Activated CD4-positive, alpha-beta T cell treated with anti-CD3 and anti-CD28 coated beads for 24 hours (primary cell): ENCODE measurements at regions not wholly inside any gene's neighbourhood (a gene's known extent, or its start where the extent isn't known, plus 50 kb on each side); places are given as distances from the start of the nearest gene placed in this dataset.
"Not testable (repeated sequence)": the region's sequence is repeated elsewhere in the genome, so short reads cannot be mapped to it uniquely, and the experiment has no call there.

Source experiments
- DNase-seq, 2 donors: peaks; one replicate each; pipeline ENCODE4 v3.0.0-alpha.2; 2020; ENCODE audit warnings: low read depth in 2 of 2

GRCh38 chr3:109995377-109995776 is 658.0 kb upstream of the DPPA4 start:
- DNase-seq = no peak

- DNase-seq = not testable (repeated sequence)
Observed at GRCh38 chr3:110001905-110002304, 664.6 kb upstream of the DPPA4 start.

DNA sequence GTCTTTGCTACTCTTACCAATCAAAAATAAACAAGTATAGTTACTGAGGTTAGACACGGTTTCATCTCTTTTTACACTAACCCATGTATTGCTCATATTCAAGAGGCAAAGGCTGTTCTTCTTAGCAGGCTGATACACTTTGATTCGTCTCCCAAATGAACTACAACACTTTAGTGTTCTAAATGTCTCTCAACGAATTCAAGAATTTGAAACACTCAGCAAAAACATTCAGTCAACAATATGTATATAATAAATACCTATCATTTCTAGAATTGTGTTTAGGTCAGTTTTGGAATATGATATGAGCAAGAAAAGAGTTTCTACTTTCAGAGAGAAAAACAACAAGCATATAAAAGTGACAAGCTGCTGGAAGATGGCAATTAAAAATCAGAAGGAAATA is 669.6 kb upstream of the DPPA4 start:
- DNase-seq = no peak

GRCh38 chr3:110015231-110015963 is 678.1 kb upstream of the DPPA4 start:
- no peak for DNase-seq

- no peak for DNase-seq
Observed at GRCh38 chr3:110016235-110016815, 679.0 kb upstream of the DPPA4 start.

DNA sequence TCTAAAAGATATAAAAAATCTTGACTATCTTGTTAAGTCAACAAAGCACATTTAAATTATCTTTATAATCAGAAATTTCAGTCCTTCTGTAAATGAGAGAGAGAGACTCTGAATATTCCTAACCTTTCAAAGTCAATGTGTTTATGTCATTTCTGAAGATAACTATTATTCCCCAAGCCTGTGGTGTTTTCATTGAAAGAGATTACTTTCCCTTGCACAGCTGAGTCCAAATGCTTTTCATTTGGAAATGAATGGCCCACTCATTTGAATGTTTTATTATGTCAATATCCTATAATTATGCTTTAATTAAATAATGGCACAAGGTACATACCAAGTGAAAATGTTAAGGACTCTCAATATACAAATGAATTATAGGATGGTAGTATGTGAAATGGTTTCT is 680.0 kb upstream of the DPPA4 start:
- DNase-seq = no peak

DNA sequence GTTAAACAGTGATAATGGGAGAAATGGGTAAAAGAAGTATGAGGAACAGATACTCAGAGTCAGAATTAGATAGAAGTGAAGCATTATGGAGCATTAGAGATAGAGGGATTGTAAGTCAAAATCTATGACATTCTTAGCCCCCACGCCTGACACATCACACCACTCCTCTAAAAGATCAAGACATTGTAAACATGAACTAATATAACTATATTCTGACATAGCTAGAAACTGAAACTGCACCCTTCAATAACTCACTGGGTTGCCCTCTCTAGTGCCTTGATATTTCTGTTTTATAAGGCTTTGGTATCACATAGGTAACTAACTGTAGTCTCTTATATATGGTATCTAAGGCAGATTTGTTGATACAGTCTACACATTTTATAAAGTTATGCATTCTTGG is 684.3 kb upstream of the DPPA4 start:
- no peak for DNase-seq

DNA sequence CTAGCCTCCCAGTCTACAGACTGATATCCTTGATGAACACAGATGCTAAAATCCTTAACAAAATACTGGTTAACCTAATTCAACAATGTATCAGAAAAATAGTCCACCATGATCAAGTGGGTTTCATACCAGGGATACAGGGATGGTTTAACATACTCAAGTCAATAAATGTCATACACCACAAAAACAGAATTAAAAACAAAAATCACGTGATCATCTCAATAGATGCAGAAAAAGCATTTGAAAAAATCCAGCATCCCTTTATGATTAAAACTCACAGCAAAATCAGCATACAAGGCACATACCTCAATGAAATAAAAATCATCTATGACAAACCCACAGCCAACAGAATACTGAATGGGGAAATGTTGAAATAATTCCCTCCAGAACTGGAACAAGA is 685.7 kb upstream of the DPPA4 start:
- DNase-seq = not testable (repeated sequence)

GRCh38 chr3:110026421-110026820 is 689.1 kb upstream of the DPPA4 start:
- no peak for DNase-seq

DNA sequence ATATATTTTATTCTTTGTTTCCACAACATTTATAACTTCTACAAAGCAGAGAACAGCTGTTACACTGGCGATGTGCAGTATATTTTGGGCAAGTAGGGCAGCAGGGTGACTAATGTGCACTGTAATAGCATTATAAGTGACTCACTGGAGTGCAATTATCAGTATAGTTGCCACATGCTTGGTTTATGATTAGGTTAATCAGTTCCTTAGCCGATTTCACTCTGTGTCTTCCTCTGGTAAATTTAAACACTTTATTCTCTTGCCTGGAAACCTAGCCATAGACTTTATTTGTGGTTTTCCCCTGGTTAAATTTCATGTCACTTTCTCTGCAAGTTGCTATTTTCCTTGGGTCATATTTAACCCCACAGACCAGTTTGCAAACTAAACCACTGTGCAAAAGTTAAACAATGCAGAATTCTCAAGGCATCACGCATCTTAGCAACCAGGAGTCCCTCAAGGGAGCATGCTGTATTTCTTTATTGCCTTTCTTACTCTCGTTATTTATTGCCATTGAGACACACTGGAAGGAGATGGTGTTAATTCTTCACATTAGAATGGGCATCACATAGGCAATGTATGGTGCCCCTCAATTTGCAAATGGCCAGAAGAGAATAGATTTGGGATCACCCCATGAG is 690.2 kb upstream of the DPPA4 start:
- no peak for DNase-seq

- no peak for DNase-seq
Observed at GRCh38 chr3:110031975-110032374, 694.6 kb upstream of the DPPA4 start.

GRCh38 chr3:110059431-110059830 is 722.1 kb upstream of the DPPA4 start:
- no peak for DNase-seq

GRCh38 chr3:110062716-110063115 is 725.4 kb upstream of the DPPA4 start:
- DNase-seq = no peak

DNA sequence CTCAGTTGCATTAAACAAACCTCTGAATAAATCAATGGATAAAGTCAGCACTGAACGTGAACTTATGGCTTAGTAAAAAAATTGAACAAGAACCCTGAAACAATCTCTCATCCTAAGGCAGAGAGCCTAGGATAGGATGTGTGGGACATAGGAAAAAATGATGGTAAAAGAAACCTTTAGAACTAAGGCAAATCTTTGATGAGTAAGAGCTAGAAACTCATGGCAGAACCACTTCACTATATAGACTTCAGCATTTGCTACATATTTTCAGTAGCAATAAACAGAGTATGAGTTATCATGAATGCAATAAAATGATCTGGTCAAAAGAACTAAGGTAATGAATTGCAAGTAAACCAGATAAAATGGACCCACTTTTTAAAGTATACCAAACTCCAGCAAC is 725.8 kb upstream of the DPPA4 start:
- no peak for DNase-seq

GRCh38 chr3:110066206-110066605 is 728.9 kb upstream of the DPPA4 start:
- no peak for DNase-seq

- no peak for DNase-seq
Observed at GRCh38 chr3:110067527-110067926, 730.2 kb upstream of the DPPA4 start.

DNA sequence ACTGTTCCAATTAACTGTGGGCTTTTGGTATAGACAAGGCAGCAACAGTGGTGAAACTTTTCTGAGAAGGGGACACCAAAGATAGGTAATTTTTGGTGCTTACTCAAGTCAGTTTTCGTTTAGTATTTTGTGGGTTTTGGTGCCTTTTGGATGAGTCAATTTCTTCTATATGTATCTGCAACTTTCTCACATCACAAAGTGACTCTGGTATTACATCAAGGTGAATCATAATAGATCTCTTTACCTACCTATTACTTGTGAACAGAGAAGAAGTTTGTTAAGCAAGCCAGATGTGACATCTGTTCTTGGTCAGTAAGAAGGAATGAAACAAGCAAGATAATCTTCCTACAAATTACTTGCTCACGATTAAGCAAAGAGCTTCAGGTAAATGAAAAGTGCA is 732.4 kb upstream of the DPPA4 start:
- no peak for DNase-seq

- DNase-seq = no peak
Observed at GRCh38 chr3:110070161-110070916, 733.0 kb upstream of the DPPA4 start.

GRCh38 chr3:110074095-110074494 is 736.7 kb upstream of the DPPA4 start:
- DNase-seq = no peak

GRCh38 chr3:110077093-110077492 is 739.7 kb upstream of the DPPA4 start:
- no peak for DNase-seq

DNA sequence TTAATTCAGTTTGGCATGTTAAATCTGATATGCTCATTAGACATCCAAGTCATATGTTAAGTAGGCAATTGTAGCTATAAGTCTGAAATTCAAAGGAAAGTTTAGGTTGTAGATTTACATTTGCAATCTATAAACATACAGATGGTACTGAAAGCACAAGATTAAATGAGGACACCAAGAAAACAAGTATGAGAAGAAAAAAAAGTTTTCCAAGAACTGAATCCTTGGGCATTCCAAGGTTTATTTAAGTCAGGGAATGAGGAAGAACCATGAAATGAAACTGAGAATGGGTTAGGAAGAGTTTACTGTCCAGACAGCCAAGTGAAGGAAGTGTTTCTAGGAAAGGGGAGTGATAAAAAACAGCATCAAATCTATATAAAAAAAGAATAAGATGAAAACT is 756.1 kb upstream of the DPPA4 start:
- DNase-seq = no peak

- DNase-seq = no peak
Observed at GRCh38 chr3:110093812-110094401, 756.6 kb upstream of the DPPA4 start.
